GM12878 (cell line): ENCODE measurements at regions not wholly inside any gene's neighbourhood (a gene's known extent, or its start where the extent isn't known, plus 50 kb on each side); places are given as distances from the start of the nearest gene placed in this dataset.

Experiments
- ATAC-seq: fragments of 200-7000 bp; cut with Tn5 transposase; 3 replicates; pipeline ENCODE4 v1.9.1; 2020; ENCODE audit warnings: mild to moderate bottlenecking, moderate library complexity
- BruUV-seq: library from RNA; stranded (reverse); fragments of 400-500 nt; replicated peaks from 2 replicates; lab custom pipeline; 2021; lab: Mats Ljungman, UMichigan
- CTCF ChIA-PET: fragments of 300-600 bp; sonication (Branson Sonifier 250); formaldehyde crosslinking; extraction: SDS; loops from one replicate; lab custom pipeline; 2021; ENCODE audit warnings: inconsistent platforms; lab: Yijun Ruan, JAX
- POLR2A ChIA-PET: fragments of 350-600 bp; formaldehyde crosslinking; extraction: SDS; loops from one replicate; lab custom pipeline; 2021; ENCODE audit warnings: inconsistent platforms; lab: Charles Lee
- RAD21 ChIA-PET: fragments of 300-600 bp; sonication (Branson Sonifier 250); formaldehyde crosslinking; loops from one replicate; lab custom pipeline; 2023; ENCODE audit warnings: antibody characterized with exemption; ENCODE audit not compliant: unreplicated experiment; lab: Charles Lee
- SMC1A ChIA-PET: fragments of 300-600 bp; sonication (Branson Sonifier 250); formaldehyde crosslinking; loops from one replicate; lab custom pipeline; 2023; ENCODE audit not compliant: unreplicated experiment, uncharacterized antibody; lab: Charles Lee
- DNase-seq: peaks from one replicate; pipeline ENCODE4 v3.0.0-alpha.2; 2011; ENCODE audit warnings: low read depth, low spot score
- FAIRE-seq: peaks from 3 replicates; lab custom pipeline; 2011; peaks lifted over from hg19 to GRCh38; lab: Jason Lieb, UNC
- H2AFZ ChIP-seq: 2 replicates; pipeline ENCODE4 v1.6.0; 2011; ENCODE audit warnings: low read depth, low read length, control low read depth; ENCODE audit not compliant: control insufficient read depth
- H3K27ac ChIP-seq: 2 replicates; pipeline ENCODE4 v1.5.1; 2011; ENCODE audit warnings: control low read depth; ENCODE audit not compliant: control insufficient read depth, insufficient read depth
- H3K27me3 ChIP-seq, 2 experiments: replicated peaks in 1 of 2; 2 replicates each; pipeline versions ENCODE4 v1.6.0 to v1.6.1; 2011; ENCODE audit warnings: low read length in 1 of 2; ENCODE audit not compliant: control insufficient read depth in 2 of 2, insufficient read depth in 2 of 2
- H3K36me3 ChIP-seq, 2 experiments: 2 replicates each; pipeline ENCODE4 v1.5.1; 2011; ENCODE audit warnings: low read length in 1 of 2; ENCODE audit not compliant: control insufficient read depth in 2 of 2, insufficient read depth in 2 of 2
- H3K4me1 ChIP-seq: 2 replicates; pipeline ENCODE4 v1.6.1; 2011; ENCODE audit warnings: mild to moderate bottlenecking, low read length, moderate library complexity, mixed read lengths; ENCODE audit not compliant: control insufficient read depth, insufficient read depth
- H3K4me2 ChIP-seq: 2 replicates; pipeline ENCODE4 v1.6.0; 2011; ENCODE audit warnings: control low read depth; ENCODE audit not compliant: control insufficient read depth, insufficient read depth
- H3K4me3 ChIP-seq: fragments of 200-600 bp; sonication (generic); 2 replicates; pipeline ENCODE4 v1.5.1; 2016
- H3K79me2 ChIP-seq: 2 replicates; pipeline ENCODE4 v1.6.0; 2011; ENCODE audit warnings: low read length; ENCODE audit not compliant: control insufficient read depth, insufficient read depth
- H3K9ac ChIP-seq: 2 replicates; pipeline ENCODE4 v1.8.0; 2011; ENCODE audit warnings: low read length, control low read depth, mixed read lengths; ENCODE audit not compliant: control insufficient read depth, insufficient read depth
- H3K9me3 ChIP-seq: replicated peaks from 3 replicates; pipeline ENCODE4 v1.5.1; 2011; ENCODE audit warnings: mild to moderate bottlenecking, low read length; ENCODE audit not compliant: control insufficient read depth, insufficient read depth
- H4K20me1 ChIP-seq: 2 replicates; pipeline ENCODE4 v1.6.0; 2011; ENCODE audit not compliant: control insufficient read depth, insufficient read depth
- ATF2 ChIP-seq: IDR thresholded peaks from 2 replicates; pipeline ENCODE4 v1.6.1; 2012; ENCODE audit warnings: low read length, inconsistent platforms
- CUX1 ChIP-seq: IDR thresholded peaks from 2 replicates; pipeline ENCODE4 v1.6.1; 2012; ENCODE audit warnings: improper control_type of control experiment, low read depth, low read length; ENCODE audit not compliant: insufficient replicate concordance
- NFXL1 ChIP-seq: fragments of 450-650 bp; IDR thresholded peaks from 2 replicates; pipeline ENCODE4 v1.6.1; 2017; ENCODE audit warnings: antibody characterized with exemption, mild to moderate bottlenecking, borderline replicate concordance
- NR2C2 ChIP-seq: IDR thresholded peaks from 2 replicates; pipeline ENCODE4 v1.6.1; 2011; ENCODE audit warnings: borderline replicate concordance, low read depth; ENCODE audit not compliant: control insufficient read depth, insufficient read length
- PAX5 ChIP-seq: IDR thresholded peaks from 2 replicates; pipeline ENCODE4 v1.6.1; 2011; ENCODE audit warnings: low read depth, low read length, borderline replicate concordance
- SIX5 ChIP-seq: IDR thresholded peaks from 2 replicates; pipeline ENCODE4 v1.6.1; 2011; ENCODE audit warnings: mild to moderate bottlenecking, low read depth, low read length, moderate library complexity; ENCODE audit not compliant: severe bottlenecking
- ZBTB33 ChIP-seq: fragments of 450-650 bp; IDR thresholded peaks from 2 replicates; pipeline ENCODE4 v1.6.1; 2017; ENCODE audit warnings: mild to moderate bottlenecking
- WGBS: methylation state at CpG from one replicate; pipeline ENCODE4 v1.1.6; 2016; ENCODE audit warnings: low lambda C conversion rate; ENCODE audit not compliant: insufficient replicate concordance, insufficient coverage; ENCODE audit errors: missing lambda C conversion rate; 5-methylcytosine and 5-hydroxymethylcytosine counted together
- in situ Hi-C: fragments of 300-500 bp; cut with MboI; formaldehyde crosslinking; loops from 9 replicates; pipeline ENCODE4 v1.14.3; 2018; ENCODE audit warnings: mixed read lengths
- intact Hi-C: fragments of 100-400 bp; cut with micrococcal nuclease; formaldehyde crosslinking; loops from one replicate; pipeline ENCODE4 v1.14.2; 2022; ENCODE audit not compliant: unreplicated experiment

GRCh38 chr5:61916621-61917620 is 389.1 kb upstream of the KIF2A start (continued):
- TF ChIP-seq CUX1: no peak
- no peak for TF ChIP-seq PAX5
- no peak for TF ChIP-seq NFXL1

GRCh38 chr5:61918611-61919010 is 387.4 kb upstream of the KIF2A start:
- DNase-seq (no peak), ATAC-seq (no peak), FAIRE-seq (no peak)
- no peaks in the 10 kb centered on the region; a peak in 2 of 4 replicates for H3K27me3 ChIP-seq
- ChIA-PET SMC1A (interaction anchor here (1.4 kb wide), 1 partner anchor 80 kb away, joined by 3 read pairs; no protein-coding TSS in a partner anchor), CTCF (interaction anchor here (1.0 kb wide), 1 partner anchor 960 kb away, joined by 3 read pairs; no protein-coding TSS in a partner anchor), POLR2A (no interaction called here), RAD21 (no interaction called here)
- in situ Hi-C loops: no loop called here
- no TSS peak for BruUV-seq
- no peak overlapping the region for H2AFZ ChIP-seq
- 0% methylated on average over 2 of the region's 2 CpGs for WGBS
- H3K27ac ChIP-seq: no peak overlapping the region
- no peak overlapping the region for H3K4me3 ChIP-seq
- intact Hi-C loops: no loop called here
- H3K79me2 ChIP-seq: no peaks in the 10 kb centered on the region
- no peak overlapping the region for H3K4me2 ChIP-seq
- no peaks in the 10 kb centered on the region for H3K36me3 ChIP-seq
- H3K9ac ChIP-seq: no peak overlapping the region
- H3K9me3 ChIP-seq: no peaks in the 10 kb centered on the region
- no peaks in the 10 kb centered on the region for H4K20me1 ChIP-seq
- no peaks in the 10 kb centered on the region for H3K4me1 ChIP-seq
- TF ChIP-seq NR2C2 (no peak), ZBTB33 (no peak), ATF2 (no peak), SIX5 (no peak)
